CD4-positive, alpha-beta T cell treated with Interleukin-2 at 100 ng/mL for 4 hours (primary cell): ENCODE measurements at regions not wholly inside any gene's neighbourhood (a gene's known extent, or its start where the extent isn't known, plus 50 kb on each side); places are given as distances from the start of the nearest gene placed in this dataset.

Source experiments
- DNase-seq: peaks from one replicate; pipeline ENCODE4 v3.0.0-alpha.2; 2020; ENCODE audit warnings: low spot score

GRCh38 chr11:32204751-32205150 lies 113.9 kb downstream of the RCN1 start:
- DNase-seq, result no peak

GRCh38 chr11:32210556-32210955 lies 119.7 kb downstream of the RCN1 start:
- no peak for DNase-seq

- no peak for DNase-seq
Measured at GRCh38 chr11:32213223-32213622, 122.3 kb downstream of the RCN1 start.

- no peak for DNase-seq
Measured at GRCh38 chr11:32215157-32215556, 124.3 kb downstream of the RCN1 start.

GRCh38 chr11:32216749-32217148 lies 125.9 kb downstream of the RCN1 start:
- no peak for DNase-seq

GRCh38 chr11:32219320-32219719 lies 128.4 kb downstream of the RCN1 start:
- DNase-seq, result no peak

GRCh38 chr11:32221476-32222032 lies 130.7 kb downstream of the RCN1 start:
- DNase-seq, result no peak

GRCh38 chr11:32224580-32224979 lies 133.7 kb downstream of the RCN1 start:
- no peak for DNase-seq

GRCh38 chr11:32225571-32226285 lies 134.9 kb downstream of the RCN1 start:
- DNase-seq, result no peak

GRCh38 chr11:32226480-32226879 lies 135.6 kb downstream of the RCN1 start:
- DNase-seq, result no peak

GRCh38 chr11:32229576-32230240 lies 138.8 kb downstream of the RCN1 start:
- no peak for DNase-seq

GRCh38 chr11:32231909-32232493 lies 141.1 kb downstream of the RCN1 start:
- DNase-seq, result no peak

- no peak for DNase-seq
Measured at GRCh38 chr11:32232516-32232915, 141.6 kb downstream of the RCN1 start.

GRCh38 chr11:32233276-32233675 lies 142.4 kb downstream of the RCN1 start:
- DNase-seq, result no peak

- no peak for DNase-seq
Measured at GRCh38 chr11:32233928-32234327, 143.1 kb downstream of the RCN1 start.

GRCh38 chr11:32244453-32244852 lies 153.6 kb downstream of the RCN1 start:
- DNase-seq, result no peak

GRCh38 chr11:32253706-32254105 lies 162.8 kb downstream of the RCN1 start:
- DNase-seq, result no peak

- DNase-seq, result no peak
Measured at GRCh38 chr11:32255841-32256240, 165.0 kb downstream of the RCN1 start.

- no peak for DNase-seq
Measured at GRCh38 chr11:32256466-32256865, 165.6 kb downstream of the RCN1 start.

- no peak for DNase-seq
Measured at GRCh38 chr11:32259641-32260081, 168.8 kb downstream of the RCN1 start.

- no peak for DNase-seq
Measured at GRCh38 chr11:32262367-32262766, 171.5 kb downstream of the RCN1 start.

- DNase-seq, result no peak
Measured at GRCh38 chr11:32265911-32266310, 169.4 kb downstream of the WT1 start.

- DNase-seq, result no peak
Measured at GRCh38 chr11:32266601-32267000, 168.7 kb downstream of the WT1 start.
